Suppressor macrophage treated with lipopolysaccharide for 4 hours (primary cell): ENCODE measurements at regions not wholly inside any gene's neighbourhood (a gene's known extent, or its start where the extent isn't known, plus 50 kb on each side); places are given as distances from the start of the nearest gene placed in this dataset.
A peak's percentile ranks its signal among the peaks of the same experiment; 100 is the strongest.

ENCODE experiments used
- DNase-seq: peaks from one replicate; pipeline ENCODE4 v3.0.0-alpha.2; 2020

DNA sequence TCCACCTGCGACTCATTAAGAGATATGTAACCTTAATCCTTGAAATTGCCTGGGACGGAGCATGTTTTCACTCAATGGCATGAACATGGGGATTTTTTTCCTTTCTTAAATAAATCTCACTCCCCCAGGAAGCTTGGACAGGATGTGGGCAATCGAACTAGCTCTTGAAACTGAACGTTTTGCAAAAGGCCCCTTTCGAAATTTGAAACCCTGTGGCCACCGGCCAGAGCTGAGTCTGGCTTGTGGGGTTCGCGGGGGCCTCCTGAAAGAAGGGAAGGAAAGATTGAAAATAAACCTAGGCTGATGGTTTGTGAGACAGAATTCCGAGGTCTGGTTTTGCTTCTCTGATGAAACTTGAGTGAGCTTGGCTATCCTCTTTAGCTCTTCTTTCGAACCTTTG, 101.4 kb upstream of the RTL1 start:
- DNase-seq = peak; percentile 5

DNA sequence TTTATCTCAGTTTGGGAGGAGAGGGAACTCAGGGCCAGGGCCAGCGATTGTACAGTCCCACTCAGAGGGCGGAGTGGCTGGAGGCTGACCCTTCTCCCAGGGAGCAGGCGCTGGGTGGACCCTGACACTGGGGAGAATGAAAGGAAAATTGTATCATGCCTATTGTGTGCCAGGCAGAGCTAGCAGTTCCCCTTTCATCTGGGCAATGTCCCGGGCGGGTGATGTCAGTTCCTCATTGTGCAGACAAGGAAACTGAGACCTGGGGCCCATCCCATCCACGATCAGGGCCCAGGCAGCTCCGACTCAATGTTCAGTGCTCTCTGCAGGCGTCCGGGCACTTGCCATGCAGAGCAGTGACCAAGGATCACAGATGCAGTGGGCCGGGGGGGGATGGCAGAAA, 101.9 kb upstream of the RTL1 start:
- DNase-seq = peak; percentile 65

DNA sequence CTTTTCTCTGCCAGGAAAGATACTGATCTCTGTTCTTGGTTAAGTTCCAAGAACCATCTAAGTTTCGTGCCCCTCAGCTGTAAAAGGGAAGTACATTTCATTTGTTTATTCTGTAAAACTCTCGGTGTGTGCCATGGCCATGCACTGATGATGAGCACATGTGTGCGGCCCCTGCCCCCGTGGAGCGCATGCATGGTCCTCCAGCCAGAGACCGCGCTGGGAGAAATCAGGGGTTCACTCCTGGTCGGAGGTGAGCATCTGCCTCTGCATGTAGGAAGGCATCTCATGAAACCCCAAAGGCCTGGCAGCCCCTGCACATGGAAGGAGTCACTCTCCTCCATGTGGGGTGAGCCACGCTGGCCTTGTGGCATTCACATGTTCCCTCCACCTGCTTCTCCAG, 102.5 kb upstream of the RTL1 start:
- DNase-seq = peak; percentile 21

DNA sequence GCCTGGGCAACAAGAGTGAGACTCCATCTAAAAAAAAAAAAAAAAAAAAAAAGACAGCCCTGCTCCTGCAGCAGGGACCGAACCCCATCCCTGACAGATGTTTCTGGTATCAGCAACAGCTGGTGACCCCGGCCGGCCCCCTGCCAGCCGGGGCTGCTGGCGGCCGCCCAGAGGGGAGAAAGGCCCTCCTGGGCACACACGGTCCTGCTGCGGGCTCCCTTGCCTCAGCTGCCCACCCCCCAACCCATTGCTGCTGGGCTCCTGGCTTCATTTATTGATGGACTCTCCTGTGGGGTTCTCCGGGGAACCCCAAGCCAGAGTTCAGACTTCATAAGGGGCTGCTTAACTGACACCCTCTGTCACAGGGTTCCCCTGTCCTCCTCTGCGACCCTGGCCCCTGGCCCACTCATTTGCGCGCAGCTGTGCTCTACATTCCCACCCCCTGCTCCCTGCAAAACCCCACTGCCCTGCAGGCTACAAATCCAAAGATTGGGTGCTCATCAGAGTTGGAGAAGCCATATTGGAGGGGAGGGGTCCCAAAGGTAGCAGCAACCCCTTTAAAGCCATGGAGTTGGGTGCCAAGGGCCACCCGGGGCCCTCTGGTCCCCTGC, 103.6 kb upstream of the RTL1 start:
- no peak for DNase-seq

DNA sequence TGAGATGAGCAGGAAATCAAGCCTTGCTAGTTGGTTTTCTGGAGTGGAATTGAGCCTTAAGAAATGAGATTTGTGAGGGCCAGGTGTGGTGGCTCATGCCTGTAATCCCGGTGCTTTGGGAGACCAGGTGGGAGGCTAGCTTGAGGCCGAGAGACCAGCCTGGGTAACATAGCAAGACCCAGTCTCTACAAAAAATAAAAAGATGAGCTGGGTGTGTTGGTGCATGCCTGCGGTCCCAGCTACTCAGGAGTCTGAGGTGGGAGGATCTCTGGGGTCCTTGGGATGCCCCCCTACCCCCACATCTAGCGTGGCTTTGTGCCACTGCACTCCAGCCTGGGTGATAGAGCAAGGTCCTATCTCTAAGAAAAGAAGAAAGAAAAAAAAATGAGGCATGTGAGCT, 104.2 kb upstream of the RTL1 start:
- no peak for DNase-seq

DNA sequence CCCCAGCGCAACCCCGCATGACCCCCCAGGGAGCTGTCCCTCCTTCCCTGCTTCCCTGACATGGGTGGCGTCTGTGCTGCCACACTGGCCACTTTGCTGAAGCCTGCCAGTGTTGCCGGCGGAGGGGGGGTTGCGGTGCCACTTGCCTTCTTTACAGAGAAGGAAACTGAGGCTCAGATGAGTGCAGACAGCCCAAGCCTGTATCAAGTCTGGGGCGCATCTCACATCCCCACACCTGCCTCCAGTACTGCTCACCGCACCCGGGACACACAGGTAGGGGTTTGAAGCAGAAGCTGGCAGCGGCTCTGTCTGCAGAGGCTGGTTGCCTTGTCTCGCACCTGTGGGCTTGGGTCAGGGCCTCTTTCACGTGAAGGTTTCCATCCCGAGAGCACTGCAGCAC, 104.7 kb upstream of the RTL1 start:
- DNase-seq = no peak

DNA sequence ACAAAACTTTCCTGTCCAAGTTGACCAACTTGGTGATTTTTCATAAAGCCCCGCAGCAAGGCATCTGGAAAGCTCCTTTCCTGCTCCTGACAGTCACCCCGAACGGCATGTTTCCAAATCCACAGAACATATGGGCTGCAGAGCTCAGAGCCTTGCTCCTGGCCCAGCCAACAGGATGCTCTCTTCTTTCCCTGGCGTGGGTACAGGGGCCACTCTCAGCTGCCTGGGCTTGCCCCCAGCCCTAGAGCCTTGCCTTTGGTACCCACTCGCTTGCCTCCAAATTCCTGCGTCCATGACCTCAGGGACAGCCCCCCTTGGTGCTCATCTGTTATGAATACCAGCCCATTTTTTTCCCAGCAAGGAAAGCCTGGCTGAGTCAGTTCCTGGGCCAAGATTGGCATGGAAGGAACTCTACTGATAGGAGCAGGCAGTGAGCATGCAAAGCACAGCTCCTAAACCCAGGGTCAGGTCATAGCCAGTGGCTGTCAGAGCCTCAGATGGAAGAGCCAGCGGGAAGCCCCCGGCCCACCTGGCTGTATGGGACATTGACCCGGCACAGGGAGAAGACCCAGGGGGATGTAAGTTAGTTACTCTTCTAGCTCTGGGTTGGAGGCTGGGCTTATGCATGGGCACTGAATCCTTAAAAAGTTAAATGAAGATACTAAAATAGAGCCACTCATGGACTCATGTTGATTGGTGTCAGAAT, 105.3 kb upstream of the RTL1 start:
- no peak for DNase-seq

DNA sequence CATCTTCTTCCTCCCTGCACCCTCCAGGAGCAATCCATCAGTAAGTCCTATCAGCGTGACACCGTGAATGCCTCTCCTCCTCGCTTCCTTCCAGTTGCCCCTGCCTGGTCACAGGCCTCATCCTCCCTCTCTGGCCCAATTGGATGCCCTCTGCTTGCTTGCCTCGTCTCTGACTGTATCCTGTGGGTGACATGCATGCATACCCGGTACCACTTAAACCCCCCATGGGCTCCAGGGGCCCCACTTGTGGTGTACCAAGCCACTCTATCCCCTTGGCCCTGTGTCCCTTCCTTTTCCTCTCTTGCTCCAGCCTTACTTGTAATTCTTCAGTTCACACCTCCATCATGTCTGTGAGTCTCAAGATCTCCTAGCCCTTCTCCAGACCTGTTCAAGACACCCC, 106.0 kb upstream of the RTL1 start:
- no peak for DNase-seq

DNA sequence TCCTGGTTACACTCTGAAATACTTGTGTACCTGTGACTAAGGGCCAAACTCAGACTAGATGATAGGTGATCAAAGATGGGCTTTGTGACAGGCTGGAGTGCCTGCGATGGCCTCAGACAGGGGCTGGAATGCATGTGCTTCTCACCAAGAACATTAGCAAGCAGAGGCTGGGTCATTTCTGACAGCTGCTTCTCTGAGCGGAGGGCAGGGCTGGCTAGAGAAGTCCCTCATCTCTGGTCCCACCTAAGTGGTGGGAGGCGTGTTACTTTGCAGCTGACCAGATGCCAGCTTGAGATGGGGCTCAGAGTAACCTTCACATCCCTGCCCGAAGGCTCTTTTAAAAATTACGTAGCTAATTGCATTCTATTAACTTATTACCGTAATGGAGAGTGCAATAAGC, 106.8 kb upstream of the RTL1 start:
- no peak for DNase-seq

DNA sequence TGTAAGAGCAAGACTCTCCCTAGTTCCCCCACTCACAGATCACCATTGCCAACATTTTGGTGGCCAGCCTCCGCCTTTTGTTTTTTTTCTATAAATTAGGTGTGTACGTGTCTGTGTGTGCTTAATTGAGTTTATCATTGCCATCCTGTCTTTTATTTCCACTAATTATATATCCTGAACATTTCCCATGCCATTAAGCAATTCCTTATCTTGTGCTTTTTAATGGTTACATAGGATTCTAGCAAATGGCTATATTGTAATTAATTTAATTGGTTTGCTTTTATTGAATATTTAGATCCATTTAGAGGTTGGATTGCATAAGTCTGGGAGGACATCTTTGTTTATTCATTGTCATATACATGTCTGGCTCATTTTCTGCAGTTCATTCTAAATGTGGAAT, 107.3 kb upstream of the RTL1 start:
- DNase-seq = no peak

DNA sequence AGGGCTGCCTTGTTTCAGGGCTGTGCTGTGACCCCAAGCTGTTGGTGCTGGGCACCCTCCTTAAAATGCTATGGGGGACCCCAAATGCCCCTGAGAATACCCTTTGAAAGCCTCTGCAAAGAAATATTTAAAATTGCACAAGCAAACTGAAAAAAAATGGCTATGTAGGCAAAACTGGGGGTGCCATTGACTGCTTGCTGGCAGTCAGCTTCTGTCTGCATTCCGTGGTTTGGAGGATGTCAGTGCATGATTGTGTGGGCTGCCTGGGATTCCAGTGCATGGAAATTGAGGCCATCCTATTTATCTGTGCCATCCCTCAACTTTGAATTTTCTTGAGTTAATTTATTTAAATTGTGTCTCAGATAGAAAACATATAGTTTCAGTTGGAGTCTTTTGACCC, 113.7 kb upstream of the RTL1 start:
- DNase-seq = no peak

DNA sequence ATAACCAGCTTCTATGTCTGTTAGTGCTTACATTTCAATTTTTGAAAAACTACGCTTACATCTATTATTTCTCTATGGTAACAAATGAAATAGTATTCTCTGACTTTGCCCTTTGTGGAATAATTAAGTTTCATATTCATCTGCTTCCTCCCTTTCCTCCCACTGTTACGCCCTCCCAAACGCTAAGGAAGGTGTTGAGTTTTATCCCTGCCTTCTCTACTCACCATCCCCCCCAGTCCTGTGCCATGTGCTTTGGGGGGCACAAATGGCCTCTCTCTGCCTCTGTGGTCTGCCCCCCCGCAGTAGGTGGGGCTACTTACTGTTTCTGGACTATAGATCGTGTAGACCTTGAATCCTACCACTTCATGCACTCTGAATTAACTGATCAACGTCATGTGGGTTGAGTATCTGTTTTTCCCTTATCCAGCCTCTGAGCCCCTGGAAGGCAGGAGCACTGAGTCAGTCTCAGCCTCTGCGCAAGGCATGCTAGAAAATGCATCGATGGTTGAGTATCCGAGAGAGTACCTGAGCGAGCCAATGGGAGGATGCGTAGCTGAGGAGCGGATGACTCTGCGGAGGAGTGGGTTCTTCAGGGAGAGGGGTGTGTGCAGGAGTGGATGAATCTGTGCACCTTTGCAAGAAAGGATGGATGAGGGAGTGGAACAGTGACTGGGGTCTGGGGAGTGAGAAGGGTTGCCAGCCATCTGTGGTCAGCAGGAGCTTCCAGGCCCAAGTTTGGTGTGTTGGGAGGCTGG, 114.5 kb upstream of the RTL1 start:
- DNase-seq = no peak

DNA sequence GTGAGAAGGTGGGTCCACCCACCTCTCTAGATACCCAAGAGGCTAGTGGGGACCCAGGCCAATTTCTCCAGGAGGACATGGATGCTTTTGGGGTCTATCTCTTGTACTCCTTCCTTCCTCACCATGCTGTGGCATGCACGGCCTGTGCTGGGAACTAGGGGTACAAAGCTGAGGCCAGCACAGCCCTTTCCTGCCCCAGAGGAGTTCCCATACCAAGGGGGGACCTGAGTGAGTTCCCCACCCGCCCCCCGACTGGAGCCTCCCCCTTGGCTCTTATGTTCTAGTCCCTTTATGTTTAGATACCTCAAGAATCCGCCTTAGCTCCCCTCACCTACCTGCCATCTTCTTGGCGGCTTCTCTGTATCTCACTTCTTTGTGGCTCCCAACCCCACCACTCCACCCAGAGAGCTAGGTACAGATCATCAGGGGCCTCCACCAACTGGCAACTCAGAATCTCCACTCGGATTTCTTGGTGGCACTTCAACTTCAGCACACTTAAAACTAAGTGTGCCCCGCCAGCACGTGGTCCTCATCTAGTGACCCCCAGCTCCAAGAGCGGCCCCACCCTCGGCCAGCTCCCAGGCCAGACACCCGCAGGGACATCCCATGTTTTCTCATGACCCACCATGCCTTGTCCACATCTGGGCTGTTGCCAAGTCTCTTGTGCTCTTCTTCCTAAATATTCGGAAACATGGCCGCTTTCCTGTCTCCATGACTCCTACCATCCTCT, 115.2 kb upstream of the RTL1 start:
- no peak for DNase-seq

DNA sequence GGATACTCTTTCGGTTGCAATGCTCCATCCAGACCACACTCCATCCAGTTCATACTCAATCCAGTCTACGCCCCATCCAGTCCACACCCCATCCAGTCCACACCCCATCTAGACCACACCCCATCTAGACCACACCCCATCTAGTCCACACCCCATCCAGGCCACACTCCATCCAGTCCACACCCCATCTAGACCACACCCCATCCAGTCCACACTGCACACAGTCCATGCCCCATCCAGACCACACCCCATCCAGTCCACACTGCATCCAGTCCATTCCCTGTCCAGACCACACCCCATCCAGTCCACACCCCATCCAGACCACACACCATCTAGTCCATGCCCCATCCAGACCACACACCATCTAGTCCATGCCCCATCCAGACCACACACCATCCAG, 116.0 kb upstream of the RTL1 start:
- no peak for DNase-seq

DNA sequence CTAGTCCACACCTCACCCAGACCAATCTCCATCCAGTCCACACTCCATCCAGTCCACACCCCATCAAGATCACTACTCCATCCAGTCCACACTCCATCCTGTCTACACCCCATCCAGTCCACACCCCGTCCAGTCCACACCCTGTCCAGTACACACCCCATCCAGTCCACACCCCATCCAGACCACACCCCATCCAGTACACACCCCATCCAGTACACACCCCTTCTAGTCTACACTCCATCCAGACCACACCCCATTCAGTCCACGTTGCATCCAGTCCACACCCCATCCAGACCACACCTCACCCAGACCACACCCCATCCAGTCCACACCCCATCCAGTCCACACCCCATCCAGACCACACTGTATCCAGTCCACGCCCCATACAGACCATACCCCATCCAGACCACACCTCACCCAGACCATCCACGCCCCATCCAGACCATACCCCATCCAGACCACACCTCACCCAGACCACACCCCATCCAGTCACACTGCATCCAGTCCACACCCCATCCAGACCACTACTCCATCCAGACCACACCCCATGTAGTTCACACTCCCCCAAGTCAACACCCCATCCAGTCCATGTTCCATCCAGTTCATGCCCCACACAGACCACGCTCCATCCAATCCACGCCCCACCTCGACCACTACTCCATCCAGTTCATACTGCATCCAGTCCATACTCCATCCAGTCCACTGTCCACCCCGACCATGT, 116.6 kb upstream of the RTL1 start:
- no peak for DNase-seq

DNA sequence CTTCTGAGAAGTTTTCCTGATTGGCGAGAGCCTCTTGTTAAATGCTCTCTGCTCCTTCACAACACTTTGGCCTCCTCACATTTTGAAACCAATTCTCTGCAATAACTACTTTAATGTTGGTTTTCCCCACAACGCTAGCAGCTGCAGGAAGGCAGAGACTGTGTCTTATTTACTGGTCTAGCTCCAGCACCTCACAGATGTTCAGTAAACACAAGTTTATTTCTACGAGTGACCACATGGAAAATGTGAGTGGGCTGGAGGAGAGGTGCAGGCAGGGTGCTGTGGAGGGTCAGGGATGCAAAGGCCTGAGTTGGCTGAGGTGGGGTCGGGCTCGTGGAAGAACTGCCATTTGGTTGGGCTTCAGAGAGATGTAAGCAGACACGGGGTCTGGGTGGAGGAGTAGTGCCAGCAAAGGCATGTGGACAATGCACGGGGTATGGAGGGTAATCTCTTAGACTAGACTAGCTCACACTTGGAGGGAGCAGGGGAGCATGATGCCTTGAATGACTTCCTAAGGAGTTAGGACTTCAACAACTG, 117.4 kb upstream of the RTL1 start:
- DNase-seq = no peak

DNA sequence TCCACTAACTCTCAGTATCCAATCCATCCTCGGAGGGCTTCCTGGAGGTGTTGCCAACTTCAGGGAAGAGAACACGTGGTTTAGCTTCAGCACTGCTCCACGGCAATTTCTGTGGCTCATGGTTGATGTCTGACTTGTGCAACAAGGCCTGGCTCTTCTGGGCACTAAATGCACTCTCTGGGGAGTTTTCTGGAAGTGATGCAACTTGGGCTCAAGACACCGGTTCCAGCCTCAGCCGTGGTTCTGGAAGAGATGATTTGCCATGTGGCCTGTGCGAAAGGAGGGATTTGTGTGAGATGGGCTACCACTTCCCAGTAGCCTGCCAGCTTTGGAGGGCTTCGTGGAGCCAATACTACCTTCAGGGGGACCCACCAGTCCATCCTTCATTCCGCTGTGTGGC, 118.6 kb upstream of the RTL1 start:
- DNase-seq = no peak

DNA sequence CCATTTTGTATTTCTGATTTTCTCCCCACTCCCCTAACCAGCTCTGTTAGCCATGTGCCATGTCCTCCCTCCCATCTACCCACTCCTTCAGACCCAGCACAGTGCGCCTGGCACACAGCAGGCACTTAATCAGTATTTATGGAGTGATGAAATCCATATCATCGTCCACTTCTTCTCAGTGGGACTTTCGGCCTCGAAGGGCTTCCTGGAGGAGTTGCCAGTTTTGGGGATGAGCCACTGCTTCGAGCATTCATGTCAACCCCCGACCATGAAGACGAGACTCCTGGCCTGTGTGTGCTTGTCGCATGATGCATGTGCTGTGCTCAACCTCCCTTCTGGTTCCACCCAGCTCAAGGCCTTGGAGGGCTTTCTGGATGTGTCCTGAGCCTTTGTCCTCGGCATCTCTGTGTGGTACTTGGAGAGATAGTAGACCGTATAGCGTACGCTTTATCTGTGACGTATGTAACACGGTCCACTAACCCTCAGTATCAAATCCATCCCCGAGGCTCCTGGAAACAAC, 119.5 kb upstream of the RTL1 start:
- DNase-seq = no peak

DNA sequence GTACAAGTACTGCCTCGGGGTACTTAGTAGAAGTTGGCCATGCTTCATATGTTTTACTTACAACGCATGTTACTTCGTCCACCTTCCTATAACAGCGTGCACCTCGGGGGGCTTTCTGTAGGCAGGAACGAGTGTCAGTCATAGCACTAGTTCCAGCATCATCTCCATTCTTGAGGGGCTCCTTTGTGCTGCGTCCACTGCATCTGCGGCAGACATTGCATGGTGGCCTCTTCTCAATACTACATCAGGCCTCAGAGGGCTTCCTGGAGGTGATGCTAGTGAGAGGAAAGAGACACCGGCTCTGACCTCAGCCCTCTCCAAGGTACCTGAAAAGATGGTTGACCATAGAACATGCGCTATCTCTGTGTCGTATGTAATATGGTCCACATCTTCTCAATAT, 121.2 kb upstream of the RTL1 start:
- no peak for DNase-seq

DNA sequence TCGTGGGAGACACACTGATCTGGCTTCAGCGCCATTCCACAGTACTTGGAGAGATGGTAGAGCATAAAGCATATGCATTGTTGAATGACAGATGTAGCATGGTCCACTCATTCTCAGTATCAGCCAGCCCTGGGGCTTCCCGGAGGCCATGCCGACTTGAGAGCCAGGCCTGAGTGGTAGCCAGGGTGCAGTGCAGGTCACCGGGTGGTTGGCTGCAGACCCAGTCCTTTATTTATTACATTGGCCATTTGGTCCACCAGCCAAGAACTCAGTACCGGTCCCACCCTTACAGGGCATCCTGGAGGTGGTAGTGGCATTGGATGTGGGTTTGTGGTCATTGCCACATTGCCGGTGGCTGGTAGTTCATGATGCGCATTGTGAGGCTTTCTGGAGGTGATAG, 121.6 kb upstream of the RTL1 start:
- no peak for DNase-seq

DNA sequence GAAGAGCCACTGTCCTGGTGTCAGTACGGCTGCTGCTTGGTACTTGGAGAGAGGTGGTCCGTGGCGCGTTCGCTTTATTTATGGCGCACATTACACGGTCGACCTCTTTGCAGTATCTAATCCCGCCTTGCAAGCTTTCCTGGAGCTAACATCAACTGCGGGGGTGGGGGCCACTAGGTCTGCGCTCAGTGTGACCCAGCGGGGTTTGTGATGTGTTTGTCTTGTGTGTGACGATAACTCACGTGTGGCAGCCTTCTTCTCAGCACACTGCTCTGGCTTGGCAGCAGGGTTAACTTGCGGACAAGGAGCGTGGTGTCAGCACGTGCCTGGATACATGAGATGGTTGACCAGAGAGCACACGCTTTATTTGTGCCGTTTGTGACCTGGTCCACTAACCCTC, 122.2 kb upstream of the RTL1 start:
- DNase-seq = no peak

DNA sequence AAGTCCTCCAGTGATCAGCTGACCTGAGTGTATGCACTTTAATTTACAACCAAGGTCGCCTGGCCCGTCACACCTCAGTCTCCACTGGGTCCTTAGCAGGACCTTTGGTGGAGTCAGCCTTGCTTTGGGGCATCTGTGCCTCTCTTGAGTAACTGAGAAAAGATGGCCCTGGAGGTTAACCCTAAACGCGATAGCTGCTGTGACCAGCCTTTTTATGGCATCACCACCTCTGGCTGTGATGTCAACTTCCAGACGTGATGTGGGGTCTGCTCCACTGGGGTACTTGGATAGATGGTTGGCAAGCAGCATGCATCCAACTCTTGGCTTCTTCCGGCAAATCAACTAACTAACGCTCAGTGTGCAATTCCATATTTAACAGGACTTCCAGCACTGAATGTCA, 122.8 kb upstream of the RTL1 start:
- no peak for DNase-seq

DNA sequence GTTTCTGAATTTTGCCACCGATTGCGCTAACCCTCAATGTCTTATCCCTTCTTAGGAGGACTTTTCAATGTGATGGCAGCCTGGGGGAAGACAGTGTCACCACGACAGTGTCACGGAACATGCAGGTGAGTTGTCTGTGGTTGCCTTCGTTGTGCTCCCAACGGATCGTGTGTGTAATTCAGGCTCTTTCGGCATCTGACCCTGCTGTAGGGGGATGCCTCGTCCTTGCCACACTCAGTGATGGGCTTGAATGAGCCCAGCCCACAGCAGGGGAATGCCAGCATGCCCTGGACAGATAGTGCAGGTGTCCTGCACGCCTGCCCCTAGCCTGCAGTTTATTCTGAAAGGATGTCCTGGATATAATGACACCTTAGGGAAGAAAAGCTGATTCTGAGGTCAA, 123.8 kb upstream of the RTL1 start:
- no peak for DNase-seq
